Activated CD4-positive, alpha-beta T cell treated with anti-CD3 and anti-CD28 coated beads for 36 hours (primary cell): ENCODE measurements at regions not wholly inside any gene's neighbourhood (a gene's known extent, or its start where the extent isn't known, plus 50 kb on each side); places are given as distances from the start of the nearest gene placed in this dataset.
"Not testable (repeated sequence)": the region's sequence is repeated elsewhere in the genome, so short reads cannot be mapped to it uniquely, and the experiment has no call there.

Experiments
- ATAC-seq: fragments of 200-7000 bp; cut with Tn5 transposase; one replicate; pipeline ENCODE4 v1.10.0; 2021; ENCODE audit warnings: mild to moderate bottlenecking, moderate library complexity
- CTCF ChIA-PET: fragments of 350-600 bp; sonication (Branson Sonifier 250); formaldehyde crosslinking; loops from one replicate; lab custom pipeline; 2021; ENCODE audit warnings: antibody characterized with exemption; lab: Charles Lee
- POLR2A ChIA-PET: fragments of 350-600 bp; sonication (Branson Sonifier 250); formaldehyde crosslinking; loops from one replicate; lab custom pipeline; 2021; ENCODE audit warnings: antibody characterized with exemption, inconsistent platforms; lab: Charles Lee
- DNase-seq: peaks from one replicate; pipeline ENCODE4 v3.0.0-alpha.2; 2020
- H3K27ac Mint-ChIP-seq: one replicate; pipeline ENCODE4 v1.8.0; 2021; ENCODE audit warnings: mixed read lengths
- H3K27me3 Mint-ChIP-seq: one replicate; pipeline ENCODE4 v1.8.0; 2021; ENCODE audit warnings: mixed read lengths
- H3K36me3 Mint-ChIP-seq: one replicate; pipeline ENCODE4 v1.8.0; 2021; ENCODE audit warnings: low read depth, mixed read lengths
- H3K4me1 Mint-ChIP-seq: one replicate; pipeline ENCODE4 v1.8.0; 2021; ENCODE audit warnings: mixed read lengths
- H3K4me3 Mint-ChIP-seq: one replicate; pipeline ENCODE4 v1.8.0; 2021; ENCODE audit warnings: mild to moderate bottlenecking, moderate library complexity, mixed read lengths
- H3K9me3 Mint-ChIP-seq: one replicate; pipeline ENCODE4 v1.8.0; 2021; ENCODE audit warnings: low read depth, mixed read lengths
- intact Hi-C, 2 experiments: fragments of 100-400 bp; cut with DNase I in 1 of 2; cut with micrococcal nuclease in 1 of 2; formaldehyde crosslinking; loops; one replicate each; pipeline versions ENCODE4 v1.14.2 to v1.15.1; 2022 to 2024; cut with DNase I, micrococcal nuclease

GRCh38 chr2:192958615-192959014 is 763.9 kb upstream of the TMEFF2 start:
- POLR2A ChIA-PET, CTCF ChIA-PET: not testable (repeated sequence)

DNA sequence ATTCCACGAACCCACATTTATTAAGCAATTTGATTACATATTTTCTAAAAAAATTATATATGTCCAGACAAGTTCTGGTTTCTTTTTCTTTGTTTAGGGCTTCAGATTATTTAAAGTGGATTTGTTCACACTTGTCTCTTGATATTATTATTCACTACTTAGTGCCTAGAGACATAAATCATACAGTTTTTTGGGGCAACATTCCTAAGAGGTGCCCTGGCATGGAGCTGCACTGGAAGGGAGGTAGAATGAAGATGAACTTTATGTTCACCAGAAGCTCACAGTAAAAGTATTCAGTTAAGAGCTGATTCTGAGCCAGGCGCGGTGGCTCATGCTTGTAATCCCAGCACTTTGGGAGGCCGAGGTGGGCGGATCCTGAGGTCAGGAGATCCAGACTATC is 762.7 kb upstream of the TMEFF2 start:
- ChIA-PET POLR2A (no interaction called here), CTCF (no interaction called here)
- Mint-ChIP-seq H3K9me3 (peaks cover 2% of the 10 kb centered on the region), H3K36me3 (no peaks in the 10 kb centered on the region), H3K27ac (no peak overlapping the region), H3K4me1 (no peaks in the 10 kb centered on the region), H3K4me3 (no peak overlapping the region), H3K27me3 (no peaks in the 10 kb centered on the region)
- no peak for ATAC-seq
- DNase-seq, result no peak
- intact Hi-C loops, result no loop called here

More at GRCh38 chr2:192958615-192959014, 763.9 kb upstream of the TMEFF2 start:
- DNase-seq, H3K4me1 Mint-ChIP-seq, H3K4me3 Mint-ChIP-seq, H3K36me3 Mint-ChIP-seq, ATAC-seq, H3K9me3 Mint-ChIP-seq, H3K27me3 Mint-ChIP-seq, H3K27ac Mint-ChIP-seq, intact Hi-C loops: not testable (repeated sequence)

DNA sequence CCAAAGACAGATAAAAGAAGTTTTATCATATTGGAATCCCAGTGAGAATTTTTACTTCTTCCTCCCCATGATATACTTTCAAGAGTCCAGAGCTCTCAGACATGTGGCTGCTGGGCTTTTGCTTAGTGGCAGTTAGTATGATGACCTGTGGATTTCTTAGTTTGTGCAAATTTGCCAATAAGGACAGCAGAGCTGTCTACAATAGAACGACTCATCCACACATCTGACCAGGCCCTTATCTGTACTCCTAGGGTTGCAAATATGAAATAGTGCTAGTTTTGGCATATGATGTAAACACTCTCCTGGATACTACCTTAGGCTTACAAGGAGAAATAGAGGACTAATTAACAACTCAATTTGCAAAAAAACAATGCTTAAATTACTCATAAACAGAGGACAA is 758.4 kb upstream of the TMEFF2 start:
- Mint-ChIP-seq H3K4me3 (no peak overlapping the region), H3K4me1 (no peaks in the 10 kb centered on the region), H3K9me3 (peaks cover 2% of the 10 kb centered on the region), H3K27ac (no peak overlapping the region), H3K27me3 (no peaks in the 10 kb centered on the region), H3K36me3 (no peaks in the 10 kb centered on the region)
- intact Hi-C loops, result no loop called here
- ATAC-seq (no peak), DNase-seq (no peak)
- ChIA-PET CTCF (no interaction called here), POLR2A (no interaction called here)

- CTCF ChIA-PET, result no interaction called here
- no peaks in the 10 kb centered on the region for H3K9me3 Mint-ChIP-seq
- ATAC-seq (no peak), DNase-seq (no peak)
- H3K4me1 Mint-ChIP-seq, result no peaks in the 10 kb centered on the region
- H3K27me3 Mint-ChIP-seq, result no peaks in the 10 kb centered on the region
- POLR2A ChIA-PET, result no interaction called here
- intact Hi-C loops, result no loop called here
- no peaks in the 10 kb centered on the region for H3K36me3 Mint-ChIP-seq
- no peak overlapping the region for H3K27ac Mint-ChIP-seq
- no peak overlapping the region for H3K4me3 Mint-ChIP-seq
These were observed 757.5 kb upstream of the TMEFF2 start for GRCh38 chr2:192952245-192952644.

GRCh38 chr2:192948316-192948715 is 753.6 kb upstream of the TMEFF2 start:
- DNase-seq, result no peak
- POLR2A ChIA-PET, result no interaction called here
- Mint-ChIP-seq H3K36me3 (no peaks in the 10 kb centered on the region), H3K9me3 (no peaks in the 10 kb centered on the region), H3K4me1 (no peaks in the 10 kb centered on the region), H3K27ac (no peak overlapping the region), H3K4me3 (no peak overlapping the region), H3K27me3 (no peaks in the 10 kb centered on the region)
- CTCF ChIA-PET, result interaction anchor here (0.5 kb wide), 1 partner anchor 51 kb away, joined by 3 read pairs; no protein-coding TSS in a partner anchor
- no peak for ATAC-seq
- intact Hi-C loops, result no loop called here

- H3K9me3 Mint-ChIP-seq, result no peaks in the 10 kb centered on the region
- H3K4me3 Mint-ChIP-seq, result no peak overlapping the region
- ChIA-PET POLR2A (no interaction called here), CTCF (no interaction called here)
- ATAC-seq (no peak), DNase-seq (no peak)
- intact Hi-C loops, result no loop called here
- no peaks in the 10 kb centered on the region for H3K27me3 Mint-ChIP-seq
- no peak overlapping the region for H3K27ac Mint-ChIP-seq
- no peaks in the 10 kb centered on the region for H3K36me3 Mint-ChIP-seq
- H3K4me1 Mint-ChIP-seq, result no peaks in the 10 kb centered on the region
These were observed 752.6 kb upstream of the TMEFF2 start for GRCh38 chr2:192947352-192947751.

DNA sequence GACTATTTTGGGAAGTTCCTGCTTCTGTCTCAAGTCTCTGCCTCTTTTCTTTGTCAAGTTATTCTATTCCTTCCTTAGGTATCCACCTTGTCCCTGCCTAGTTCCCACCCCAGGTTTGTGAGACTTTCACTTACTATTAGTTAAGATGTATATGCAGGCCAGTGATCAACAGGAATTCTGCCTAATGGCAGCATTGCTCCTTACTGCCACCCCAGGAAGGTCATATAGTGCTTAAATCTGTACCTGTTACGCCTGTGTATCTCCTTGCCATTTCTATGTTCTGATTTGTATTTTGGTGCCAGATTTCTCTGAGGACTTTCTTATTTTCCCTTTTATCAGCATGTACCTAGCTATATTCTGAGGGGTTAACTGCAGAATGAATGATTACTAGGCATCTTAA is 746.0 kb upstream of the TMEFF2 start:
- Mint-ChIP-seq H3K4me3 (no peak overlapping the region), H3K9me3 (peaks cover 5% of the 10 kb centered on the region), H3K27me3 (no peaks in the 10 kb centered on the region), H3K4me1 (no peaks in the 10 kb centered on the region), H3K27ac (no peak overlapping the region), H3K36me3 (no peaks in the 10 kb centered on the region)
- intact Hi-C loops, result no loop called here
- DNase-seq, result no peak
- no peak for ATAC-seq
- CTCF ChIA-PET, result no interaction called here
- POLR2A ChIA-PET, result no interaction called here

- no peak overlapping the region for H3K4me3 Mint-ChIP-seq
- CTCF ChIA-PET, result no interaction called here
- DNase-seq (no peak), ATAC-seq (no peak)
- no peaks in the 10 kb centered on the region for H3K27me3 Mint-ChIP-seq
- no peaks in the 10 kb centered on the region for H3K36me3 Mint-ChIP-seq
- POLR2A ChIA-PET, result no interaction called here
- peaks cover 1% of the 10 kb centered on the region for H3K9me3 Mint-ChIP-seq
- intact Hi-C loops, result no loop called here
- no peaks in the 10 kb centered on the region for H3K4me1 Mint-ChIP-seq
- no peak overlapping the region for H3K27ac Mint-ChIP-seq
These were observed 737.6 kb upstream of the TMEFF2 start for GRCh38 chr2:192932376-192932775.

GRCh38 chr2:192921631-192922030 is 726.9 kb upstream of the TMEFF2 start:
- CTCF ChIA-PET, POLR2A ChIA-PET, H3K4me1 Mint-ChIP-seq, ATAC-seq, H3K27ac Mint-ChIP-seq, H3K4me3 Mint-ChIP-seq, intact Hi-C loops, H3K36me3 Mint-ChIP-seq, H3K27me3 Mint-ChIP-seq, H3K9me3 Mint-ChIP-seq, DNase-seq: not testable (repeated sequence)

DNA sequence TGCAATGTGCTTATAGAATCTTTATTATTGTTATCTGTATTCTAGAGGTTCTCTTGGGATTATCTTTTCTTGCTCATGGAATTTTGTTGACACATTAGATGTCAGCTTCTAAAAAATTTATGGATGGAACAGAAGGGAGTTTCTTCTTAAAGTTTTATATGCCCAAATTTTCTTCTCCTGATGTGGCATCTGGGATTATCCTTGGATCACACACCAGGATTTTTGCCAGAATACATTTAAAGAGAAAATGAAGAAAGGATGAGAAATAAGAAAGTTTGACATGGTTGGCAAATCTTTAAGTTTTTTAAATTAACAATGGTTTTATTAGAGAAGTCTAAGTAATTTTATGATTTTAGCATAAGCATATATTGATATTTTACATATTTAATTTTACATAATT is 706.7 kb upstream of the TMEFF2 start:
- Mint-ChIP-seq H3K4me3 (no peak overlapping the region), H3K27me3 (no peaks in the 10 kb centered on the region), H3K4me1 (no peaks in the 10 kb centered on the region), H3K36me3 (no peaks in the 10 kb centered on the region), H3K27ac (no peak overlapping the region), H3K9me3 (no peaks in the 10 kb centered on the region)
- intact Hi-C loops, result no loop called here
- POLR2A ChIA-PET, result no interaction called here
- CTCF ChIA-PET, result no interaction called here
- ATAC-seq, result no peak
- no peak for DNase-seq

GRCh38 chr2:192899466-192899865 is 704.7 kb upstream of the TMEFF2 start:
- ATAC-seq (no peak), DNase-seq (no peak)
- H3K27ac Mint-ChIP-seq, result no peak overlapping the region
- POLR2A ChIA-PET, result no interaction called here
- H3K4me1 Mint-ChIP-seq, result no peaks in the 10 kb centered on the region
- H3K4me3 Mint-ChIP-seq, result no peak overlapping the region
- H3K9me3 Mint-ChIP-seq, result no peaks in the 10 kb centered on the region
- H3K27me3 Mint-ChIP-seq, result no peaks in the 10 kb centered on the region
- H3K36me3 Mint-ChIP-seq, result no peaks in the 10 kb centered on the region
- intact Hi-C loops, result no loop called here
- CTCF ChIA-PET, result no interaction called here

DNA sequence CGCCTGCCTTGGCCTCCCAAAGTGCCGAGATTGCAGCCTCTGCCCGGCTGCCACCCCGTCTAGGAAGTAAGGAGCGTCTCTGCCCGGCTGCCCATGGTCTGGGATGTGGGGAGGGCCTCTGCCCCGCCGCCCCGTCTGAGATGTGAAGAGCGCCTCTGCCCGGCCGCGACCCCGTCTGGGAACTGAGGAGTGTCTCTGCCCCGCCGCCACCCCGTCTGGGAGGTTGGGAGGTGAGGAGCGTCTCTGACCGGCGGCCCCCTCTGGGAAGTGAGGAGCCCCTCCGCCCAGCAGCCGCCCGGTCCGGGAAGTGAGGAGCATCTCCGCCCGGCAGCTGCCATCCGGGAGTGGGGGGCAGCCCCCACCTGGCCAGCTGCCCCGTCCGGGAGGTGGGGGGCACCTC is 699.2 kb upstream of the TMEFF2 start:
- H3K9me3 Mint-ChIP-seq, intact Hi-C loops, POLR2A ChIA-PET, ATAC-seq, H3K4me3 Mint-ChIP-seq, DNase-seq, H3K27me3 Mint-ChIP-seq, H3K4me1 Mint-ChIP-seq, H3K27ac Mint-ChIP-seq, CTCF ChIA-PET, H3K36me3 Mint-ChIP-seq: not testable (repeated sequence)

DNA sequence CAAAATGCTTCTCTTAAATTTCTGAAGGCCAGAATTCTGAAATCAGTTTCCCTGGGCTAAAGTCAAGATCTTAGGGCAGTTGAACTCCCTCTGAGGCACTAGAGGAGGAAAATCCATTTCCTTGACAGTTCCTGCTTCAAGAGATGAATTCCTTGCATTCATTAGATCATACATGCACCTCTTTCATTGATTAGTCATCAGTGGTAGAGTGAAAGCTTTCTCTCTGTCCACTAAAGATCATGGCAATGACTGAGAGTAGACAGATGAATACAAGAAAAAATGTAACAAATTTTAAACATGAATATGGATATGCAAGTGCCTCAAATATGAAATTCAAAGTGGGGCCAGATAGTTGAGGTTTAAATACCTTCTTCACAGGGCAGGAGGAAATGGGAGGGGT is 693.4 kb upstream of the TMEFF2 start:
- no peak overlapping the region for H3K4me3 Mint-ChIP-seq
- no peaks in the 10 kb centered on the region for H3K4me1 Mint-ChIP-seq
- ChIA-PET CTCF (no interaction called here), POLR2A (no interaction called here)
- no peaks in the 10 kb centered on the region for H3K36me3 Mint-ChIP-seq
- no peak for ATAC-seq
- intact Hi-C loops, result no loop called here
- H3K9me3 Mint-ChIP-seq, result no peaks in the 10 kb centered on the region
- H3K27me3 Mint-ChIP-seq, result no peaks in the 10 kb centered on the region
- no peak overlapping the region for H3K27ac Mint-ChIP-seq
- DNase-seq, result no peak
